ENCODE measurements at regions not wholly inside any gene's neighbourhood (a gene's known extent, or its start where the extent isn't known, plus 50 kb on each side); places are given as distances from the start of the nearest gene placed in this dataset.

DNA sequence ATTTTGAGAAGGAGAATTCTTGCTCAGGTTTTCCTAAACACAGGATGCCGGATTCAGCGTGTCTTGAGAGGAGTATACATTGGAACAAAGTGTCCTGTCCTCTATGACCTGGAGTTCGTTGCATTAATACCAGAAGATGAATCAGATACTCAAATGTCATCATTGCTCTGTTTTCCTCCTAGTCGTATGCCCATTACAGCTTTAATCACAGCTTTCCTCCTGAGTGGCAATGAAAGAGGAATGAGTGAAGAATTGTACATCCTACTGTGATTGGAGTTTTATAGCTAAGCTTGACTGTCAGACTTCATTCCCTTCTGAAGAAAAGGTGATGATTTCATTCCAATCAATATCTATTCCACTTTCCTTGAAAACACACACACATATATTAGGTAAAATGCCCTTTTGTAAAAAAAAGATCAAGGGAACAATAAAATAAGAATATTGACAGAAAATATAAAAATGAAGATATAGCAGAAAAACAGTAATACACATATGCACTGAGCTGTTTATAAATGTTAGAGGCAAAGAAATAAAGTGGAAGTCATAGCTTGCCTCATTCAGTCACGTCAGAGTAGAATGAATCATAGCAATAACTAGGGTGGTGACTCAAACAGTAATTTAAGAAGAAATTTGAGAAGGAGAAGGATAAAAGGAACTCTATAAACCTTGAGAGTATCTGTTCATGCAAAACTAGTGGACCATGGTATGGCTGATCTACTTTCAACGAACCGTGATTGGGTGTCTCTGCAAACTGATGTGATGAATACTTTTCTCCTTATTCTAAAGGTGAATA is 501.5 kb downstream of the SUCLA2 start:
- Histone ChIP-seq H3K36me3 (no peaks in the 10 kb centered on the region), H3K9me3 (replicated peaks) (no peaks in the 10 kb centered on the region), H3K27me3 (ENCODE audit: low read depth) (no peaks in the 10 kb centered on the region), H3K27ac (replicated peaks) (no peak overlapping the region), H3K4me3 (no peak overlapping the region), H3K4me1 (no peaks in the 10 kb centered on the region)
- no peak for DNase-seq
- no peak for TF ChIP-seq CTCF (IDR thresholded peaks at IDR 0.05; ENCODE audit: borderline replicate concordance)
- intact Hi-C loops (cut with micrococcal nuclease) = no loop called here

- Histone ChIP-seq H3K4me1 (no peaks in the 10 kb centered on the region), H3K27ac (replicated peaks) (no peak overlapping the region), H3K27me3 (ENCODE audit: low read depth) (no peaks in the 10 kb centered on the region), H3K4me3 (no peak overlapping the region), H3K9me3 (replicated peaks) (no peaks in the 10 kb centered on the region), H3K36me3 (no peaks in the 10 kb centered on the region)
- no peak for DNase-seq
- TF ChIP-seq CTCF (IDR thresholded peaks at IDR 0.05; ENCODE audit: borderline replicate concordance) = no peak
- intact Hi-C loops (cut with micrococcal nuclease) = no loop called here
Measured at GRCh38 chr13:47484548-47484947, 516.5 kb downstream of the SUCLA2 start.

GRCh38 chr13:47481536-47481935 is 519.5 kb downstream of the SUCLA2 start:
- intact Hi-C loops (cut with micrococcal nuclease) = no loop called here
- H3K36me3 ChIP-seq = no peaks in the 10 kb centered on the region
- TF ChIP-seq CTCF (IDR thresholded peaks at IDR 0.05; ENCODE audit: borderline replicate concordance) = no peak
- no peak for DNase-seq
- no peaks in the 10 kb centered on the region for H3K27me3 ChIP-seq (ENCODE audit: low read depth)
- H3K27ac ChIP-seq (replicated peaks) = no peak overlapping the region
- H3K4me1 ChIP-seq = no peaks in the 10 kb centered on the region
- H3K4me3 ChIP-seq = no peak overlapping the region
- no peaks in the 10 kb centered on the region for H3K9me3 ChIP-seq (replicated peaks)

DNA sequence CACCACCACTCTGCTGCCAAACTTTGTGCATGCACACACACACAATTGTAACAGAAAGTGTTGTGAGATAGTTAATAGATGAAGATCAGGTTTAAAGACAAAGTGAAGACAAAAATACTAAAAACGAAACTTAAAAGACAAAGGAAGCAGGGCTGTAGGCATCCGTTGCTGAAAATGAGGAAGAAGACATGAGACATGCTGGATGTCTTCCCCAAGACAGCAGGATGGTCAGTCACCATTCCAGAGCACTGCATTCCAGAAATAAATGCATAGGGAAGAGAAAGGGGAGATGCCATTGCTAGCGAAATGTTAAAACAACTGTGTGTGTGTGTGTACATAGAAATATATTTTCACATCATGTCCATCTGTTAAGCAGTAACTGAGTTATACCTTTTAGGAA is 520.1 kb downstream of the SUCLA2 start:
- no peak for DNase-seq
- Histone ChIP-seq H3K4me1 (no peaks in the 10 kb centered on the region), H3K27ac (replicated peaks) (no peak overlapping the region), H3K36me3 (no peaks in the 10 kb centered on the region), H3K9me3 (replicated peaks) (no peaks in the 10 kb centered on the region), H3K4me3 (no peak overlapping the region), H3K27me3 (ENCODE audit: low read depth) (no peaks in the 10 kb centered on the region)
- no peak for TF ChIP-seq CTCF (IDR thresholded peaks at IDR 0.05; ENCODE audit: borderline replicate concordance)
- intact Hi-C loops (cut with micrococcal nuclease) = no loop called here

DNA sequence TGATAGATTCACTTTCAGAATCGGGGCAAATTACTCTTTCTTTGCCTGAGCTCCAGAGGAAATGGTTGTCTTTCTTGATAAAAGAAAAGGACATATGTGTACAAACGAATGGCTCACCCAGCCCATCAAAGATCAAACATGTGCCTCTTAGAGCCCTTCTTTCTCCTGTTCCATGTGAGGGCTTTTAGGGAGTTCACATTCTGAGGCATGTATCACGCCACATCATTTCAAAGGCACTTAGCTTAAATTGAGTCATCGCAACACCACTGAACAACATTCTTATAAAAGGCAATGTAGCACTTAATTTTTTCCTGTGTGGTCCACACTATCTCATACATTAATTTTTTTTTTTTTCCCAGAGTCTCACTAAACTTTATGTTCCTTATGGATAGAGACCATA is 521.0 kb downstream of the SUCLA2 start:
- intact Hi-C loops (cut with micrococcal nuclease) = no loop called here
- H3K9me3 ChIP-seq (replicated peaks) = no peaks in the 10 kb centered on the region
- DNase-seq = no peak
- no peaks in the 10 kb centered on the region for H3K4me1 ChIP-seq
- no peak overlapping the region for H3K27ac ChIP-seq (replicated peaks)
- H3K4me3 ChIP-seq = no peak overlapping the region
- H3K36me3 ChIP-seq = no peaks in the 10 kb centered on the region
- TF ChIP-seq CTCF (IDR thresholded peaks at IDR 0.05; ENCODE audit: borderline replicate concordance) = no peak
- no peaks in the 10 kb centered on the region for H3K27me3 ChIP-seq (ENCODE audit: low read depth)

All from left ventricle myocardium inferior (tissue), 1 donor.